GM12872 (cell line): ENCODE measurements at regions not wholly inside any gene's neighbourhood (a gene's known extent, or its start where the extent isn't known, plus 50 kb on each side); places are given as distances from the start of the nearest gene placed in this dataset.

Source experiments
- CTCF ChIP-seq: IDR thresholded peaks from 3 replicates; pipeline ENCODE4 v1.5.1; 2011; ENCODE audit warnings: low read depth, mild to moderate bottlenecking, low read length, moderate library complexity; ENCODE audit not compliant: insufficient read depth

DNA sequence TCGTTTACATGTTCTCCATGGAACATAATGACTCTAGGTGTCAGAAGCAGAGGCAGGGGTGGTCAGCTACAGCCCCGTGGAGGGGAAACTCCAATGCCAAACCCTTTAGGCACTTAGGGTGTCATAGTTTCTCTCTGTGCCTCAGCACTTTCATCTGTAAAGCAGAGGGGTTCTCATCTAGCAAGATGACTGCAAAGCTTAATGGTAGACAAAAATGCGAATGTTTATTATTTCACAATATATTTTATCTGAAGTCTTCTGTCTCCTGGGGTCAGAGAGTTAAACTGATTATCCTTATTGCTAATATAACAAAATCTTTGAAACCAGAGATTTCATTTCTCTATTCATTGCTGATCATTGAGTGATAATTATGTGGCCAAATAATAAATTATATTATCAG is 522.5 kb downstream of the TSN start:
- no peak for TF ChIP-seq CTCF

GRCh38 chr2:122300758-122301157 is 545.3 kb downstream of the TSN start:
- peak; percentile 29; the same call in 1 of the 3 replicates for TF ChIP-seq CTCF

DNA sequence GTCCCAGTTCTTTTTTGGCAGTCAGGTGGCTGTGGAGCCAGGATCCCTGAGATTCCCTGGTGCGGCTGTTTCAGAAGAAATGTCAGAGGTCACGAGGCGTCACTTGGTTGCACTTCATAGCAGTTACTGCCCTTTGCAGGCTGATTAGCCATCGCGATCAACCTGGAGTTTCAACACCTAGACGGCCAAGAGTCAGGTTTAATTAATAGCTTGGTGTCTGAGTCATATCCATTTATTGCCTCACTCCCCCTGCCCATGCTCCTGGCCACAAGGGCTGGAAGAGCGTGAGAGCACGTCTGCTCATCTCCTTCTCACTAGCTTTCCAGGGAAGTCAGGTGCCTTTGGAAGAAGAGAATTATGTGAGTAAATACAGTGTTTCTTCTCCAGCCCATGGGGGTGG is 552.3 kb downstream of the TSN start:
- no peak for TF ChIP-seq CTCF

- TF ChIP-seq CTCF, result no peak
Measured at GRCh38 chr2:122315306-122315705, 559.9 kb downstream of the TSN start.

GRCh38 chr2:122319539-122320132 is 564.2 kb downstream of the TSN start:
- TF ChIP-seq CTCF, result no peak

GRCh38 chr2:122322815-122323214 is 567.4 kb downstream of the TSN start:
- TF ChIP-seq CTCF, result no peak

DNA sequence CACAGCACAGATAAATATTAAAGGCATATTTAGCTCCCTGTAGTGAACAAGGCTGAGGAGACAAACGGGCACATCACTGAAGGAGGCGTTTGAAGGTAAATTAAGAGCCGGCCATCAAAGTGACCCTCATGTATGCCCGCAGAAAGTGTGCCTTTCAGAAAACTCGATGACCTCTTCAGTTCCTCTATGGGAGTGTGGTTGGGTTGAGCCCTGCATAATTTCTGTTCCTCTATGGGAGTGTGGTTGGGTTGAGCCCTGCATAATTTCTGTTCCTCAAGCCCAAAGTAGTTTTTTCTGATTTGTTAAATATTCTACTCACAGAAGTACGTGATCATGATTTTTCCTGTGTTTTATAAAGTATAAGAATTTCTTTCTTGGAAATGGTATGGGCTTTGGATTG is 568.5 kb downstream of the TSN start:
- TF ChIP-seq CTCF, result no peak

- no peak for TF ChIP-seq CTCF
Measured at GRCh38 chr2:122326471-122326870, 571.0 kb downstream of the TSN start.
